Endodermal cell (in vitro differentiated cells): ENCODE measurements at regions not wholly inside any gene's neighbourhood (a gene's known extent, or its start where the extent isn't known, plus 50 kb on each side); places are given as distances from the start of the nearest gene placed in this dataset.
A peak's percentile ranks its signal among the peaks of the same experiment; 100 is the strongest.
"Not testable (repeated sequence)": the region's sequence is repeated elsewhere in the genome, so short reads cannot be mapped to it uniquely, and the experiment has no call there.

Experiments
- DNase-seq: peaks from one replicate; pipeline ENCODE4 v3.0.0-alpha.2; 2017
- H3K27ac ChIP-seq: 2 replicates; pipeline ENCODE4 v1.5.1; 2013; ENCODE audit warnings: mild to moderate bottlenecking, low read depth, low read length, moderate library complexity
- H3K27me3 ChIP-seq: 2 replicates; pipeline ENCODE4 v1.6.1; 2013; ENCODE audit warnings: mild to moderate bottlenecking, low read length, moderate library complexity; ENCODE audit not compliant: insufficient read depth, control insufficient read depth, poor library complexity, severe bottlenecking
- H3K36me3 ChIP-seq: 2 replicates; pipeline ENCODE4 v1.7.0; 2013; ENCODE audit warnings: mild to moderate bottlenecking, low read length, moderate library complexity; ENCODE audit not compliant: control insufficient read depth, insufficient read depth
- H3K4me1 ChIP-seq: one replicate; pipeline ENCODE4 v1.7.0; 2013; ENCODE audit warnings: low read length; ENCODE audit not compliant: control insufficient read depth, insufficient read depth
- H3K4me3 ChIP-seq: 2 replicates; pipeline ENCODE4 v1.5.1; 2013; ENCODE audit warnings: mild to moderate bottlenecking, low read length, moderate library complexity
- H3K9ac ChIP-seq: 2 replicates; pipeline ENCODE4 v1.6.1; 2013; ENCODE audit warnings: mild to moderate bottlenecking, low read length, moderate library complexity; ENCODE audit not compliant: poor library complexity, severe bottlenecking; ENCODE audit errors: extremely low read depth
- H3K9me3 ChIP-seq: 2 replicates; pipeline ENCODE4 v1.6.1; 2013; ENCODE audit warnings: mild to moderate bottlenecking, low read length, moderate library complexity; ENCODE audit not compliant: control insufficient read depth
- H3K27ac Mint-ChIP-seq: 2 replicates; pipeline ENCODE4 v1.8.0; 2020; ENCODE audit warnings: mixed read lengths
- H3K27me3 Mint-ChIP-seq: 2 replicates; pipeline ENCODE4 v1.8.0; 2021; ENCODE audit warnings: mild to moderate bottlenecking, mixed read lengths; ENCODE audit not compliant: insufficient read depth
- H3K36me3 Mint-ChIP-seq: 2 replicates; pipeline ENCODE4 v1.8.0; 2020; ENCODE audit warnings: low read depth, mixed read lengths
- H3K4me1 Mint-ChIP-seq: 2 replicates; pipeline ENCODE4 v1.8.0; 2020; ENCODE audit warnings: mixed read lengths
- H3K4me3 Mint-ChIP-seq: 2 replicates; pipeline ENCODE4 v1.8.0; 2020; ENCODE audit warnings: mild to moderate bottlenecking, moderate library complexity, mixed read lengths
- H3K9me3 Mint-ChIP-seq: 2 replicates; pipeline ENCODE4 v1.8.0; 2020; ENCODE audit warnings: mild to moderate bottlenecking, mixed read lengths
- CTCF ChIP-seq: fragments of 200-600 bp; sonication (generic); conservative IDR thresholded peaks from 2 replicates; pipeline ENCODE4 v1.5.0; 2021; ENCODE audit warnings: antibody characterized with exemption, mild to moderate bottlenecking
- WGBS, 2 experiments: methylation state at CpG; one replicate each; pipeline versions ENCODE4 v1.1.5 to v1.1.7; 2013; ENCODE audit warnings: missing lambda C conversion rate in 2 of 2, mixed read lengths in 1 of 2; ENCODE audit not compliant: insufficient coverage in 1 of 2, insufficient read length in 1 of 2; 5-methylcytosine and 5-hydroxymethylcytosine counted together

DNA sequence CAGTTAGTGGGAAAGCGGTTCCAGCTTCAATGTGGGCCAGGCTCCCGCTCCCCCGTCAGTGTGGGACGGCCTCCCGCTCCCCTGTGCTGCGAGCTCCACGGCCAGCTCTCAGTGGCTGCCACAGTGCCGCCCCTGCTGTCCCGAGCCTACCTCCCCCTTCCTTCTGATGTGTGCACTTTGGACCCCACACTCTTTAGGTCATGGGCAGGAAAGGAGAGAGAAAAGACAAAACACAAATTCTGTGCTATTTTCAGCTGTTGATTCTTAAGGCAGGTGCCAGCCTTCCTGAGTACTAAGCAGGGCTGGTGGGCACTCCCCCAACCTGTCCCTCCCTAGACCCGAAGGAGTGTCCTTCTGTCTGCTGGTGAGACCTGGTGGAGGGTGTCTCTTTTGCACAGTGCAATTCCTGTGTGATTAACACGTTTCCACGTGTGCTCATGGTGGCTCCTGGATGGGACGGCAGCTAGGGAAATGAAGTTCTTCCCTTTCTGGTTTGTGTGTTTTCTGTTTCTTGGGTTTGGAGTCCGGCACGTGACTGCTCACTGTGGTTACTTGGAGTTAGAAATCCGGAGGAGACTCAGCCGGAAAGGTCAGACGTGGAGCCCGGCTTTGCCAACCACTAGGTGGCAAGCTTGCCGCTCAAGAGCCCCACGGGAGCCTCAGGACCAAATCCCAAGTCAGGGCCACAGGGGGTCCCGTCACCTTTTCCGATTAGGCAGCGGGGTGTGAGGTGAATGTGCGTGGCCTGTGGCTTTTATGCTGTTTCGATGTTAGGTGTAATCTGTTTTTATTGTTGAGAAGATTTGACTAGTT is 130.3 kb downstream of the LAT start:
- peaks cover 38% of the 10 kb centered on the region for H3K27me3 Mint-ChIP-seq
- H3K4me3 ChIP-seq, H3K9ac ChIP-seq, H3K9me3 Mint-ChIP-seq, H3K36me3 Mint-ChIP-seq, H3K27ac ChIP-seq, H3K27me3 ChIP-seq, H3K9me3 ChIP-seq, H3K4me1 ChIP-seq, H3K36me3 ChIP-seq: not testable (repeated sequence)
- peak overlapping the region; percentile 26 for H3K4me3 Mint-ChIP-seq
- TF ChIP-seq CTCF: peak; percentile 85
- peak; percentile 74 for DNase-seq
- peak overlapping the region; percentile 15 for H3K27ac Mint-ChIP-seq
- peaks cover 20% of the 10 kb centered on the region for H3K4me1 Mint-ChIP-seq
- WGBS, 2 experiments: 42% methylated on average over 24 of the region's 26 CpGs; no CpG with 5 or more reads in 1 of the 2 experiments

GRCh38 chr16:29114574-29114973 is 129.7 kb downstream of the LAT start:
- DNase-seq: no peak
- Mint-ChIP-seq H3K9me3 (no peaks in the 10 kb centered on the region), H3K36me3 (no peaks in the 10 kb centered on the region), H3K4me3 (no peak overlapping the region), H3K4me1 (peaks cover 20% of the 10 kb centered on the region), H3K27me3 (peaks cover 36% of the 10 kb centered on the region), H3K27ac (no peak overlapping the region)
- TF ChIP-seq CTCF: no peak
- WGBS, 2 experiments: 80 to 100% methylated on average over 1 to 6 of the region's 6 CpGs
- Histone ChIP-seq H3K36me3 (no peaks in the 10 kb centered on the region), H3K4me3 (no peak overlapping the region), H3K27me3 (peaks cover 9% of the 10 kb centered on the region), H3K9ac (no peak overlapping the region), H3K4me1 (no peaks in the 10 kb centered on the region), H3K9me3 (no peaks in the 10 kb centered on the region), H3K27ac (no peak overlapping the region)

DNA sequence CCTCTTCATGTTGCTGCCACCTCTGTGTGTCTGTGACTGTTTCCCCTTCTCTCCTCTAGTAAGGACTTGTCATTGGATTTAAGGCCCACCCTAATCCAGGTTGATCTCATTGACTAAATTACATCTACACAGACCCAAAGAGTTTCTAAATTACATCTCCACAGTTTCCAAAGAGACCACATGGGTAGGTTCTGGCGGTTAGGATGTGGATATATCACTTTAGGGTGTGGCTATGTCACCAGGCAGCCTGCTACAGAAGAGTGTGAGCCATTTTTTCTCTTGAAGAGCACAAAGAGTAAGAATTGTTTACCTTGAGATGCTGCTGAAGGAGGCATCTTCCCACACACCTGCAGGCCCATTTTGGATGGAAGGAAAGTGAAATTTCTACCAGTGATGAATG is 128.6 kb downstream of the LAT start:
- H3K9ac ChIP-seq, H3K36me3 Mint-ChIP-seq, H3K27me3 ChIP-seq, H3K4me1 ChIP-seq, H3K4me3 Mint-ChIP-seq, H3K36me3 ChIP-seq, H3K9me3 Mint-ChIP-seq, H3K9me3 ChIP-seq, H3K27ac ChIP-seq, H3K27ac Mint-ChIP-seq, H3K4me3 ChIP-seq, DNase-seq: not testable (repeated sequence)
- H3K27me3 Mint-ChIP-seq: peaks cover 36% of the 10 kb centered on the region
- H3K4me1 Mint-ChIP-seq: peaks cover 20% of the 10 kb centered on the region
- 100% methylated on average over 1 of the region's 1 CpG; no CpG with 5 or more reads in 1 of the 2 experiments for WGBS, 2 experiments
